HG03108 (cell line): ENCODE measurements at regions not wholly inside any gene's neighbourhood (a gene's known extent, or its start where the extent isn't known, plus 50 kb on each side); places are given as distances from the start of the nearest gene placed in this dataset.
A peak's percentile ranks its signal among the peaks of the same experiment; 100 is the strongest.

ENCODE experiments used
- ATAC-seq: cut with Tn5 transposase; IDR thresholded peaks from one replicate; pipeline ENCODE4 v1.9.1; 2021; ENCODE audit warnings: moderate library complexity; ENCODE audit not compliant: unreplicated experiment

DNA sequence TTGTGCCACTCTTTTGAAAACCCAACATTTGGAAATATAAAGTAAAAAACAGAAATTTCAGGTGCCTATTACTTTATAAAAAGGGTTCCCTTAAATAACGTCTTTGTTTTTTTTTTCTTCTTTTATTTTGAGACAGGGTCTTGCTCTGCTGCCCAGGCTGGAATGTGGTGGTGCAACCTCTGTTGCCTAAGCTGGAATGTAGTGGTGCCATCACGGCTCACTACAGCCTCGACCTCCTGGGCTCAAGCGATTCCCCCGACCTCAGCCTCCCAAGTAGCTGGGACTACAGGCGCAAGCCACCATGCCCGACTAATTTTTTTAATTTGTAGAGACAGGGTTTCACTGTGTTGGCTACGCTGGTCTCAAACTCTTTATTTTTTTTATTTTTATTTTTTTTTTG, 110.2 kb upstream of the HNRNPU start:
- no peak for ATAC-seq

DNA sequence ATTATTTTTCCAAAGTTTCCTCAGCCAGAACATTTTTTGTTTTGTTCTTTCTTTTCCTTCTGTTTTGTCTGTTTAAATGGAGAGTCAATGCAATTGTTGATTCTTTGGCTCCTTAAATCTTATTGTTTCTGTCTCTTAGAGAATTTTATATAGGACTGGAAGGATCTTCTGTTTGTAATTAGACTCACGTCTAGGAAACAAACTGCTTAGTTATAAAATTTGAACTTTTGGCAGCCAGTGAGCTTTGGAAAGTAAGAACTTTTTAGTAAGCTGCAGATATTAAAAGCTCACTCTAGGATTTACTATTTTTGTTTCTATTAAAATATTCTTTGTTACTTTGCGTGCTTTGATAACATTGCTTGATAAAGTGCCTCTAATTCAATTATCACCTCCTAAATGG, 109.8 kb upstream of the HNRNPU start:
- ATAC-seq: no peak

DNA sequence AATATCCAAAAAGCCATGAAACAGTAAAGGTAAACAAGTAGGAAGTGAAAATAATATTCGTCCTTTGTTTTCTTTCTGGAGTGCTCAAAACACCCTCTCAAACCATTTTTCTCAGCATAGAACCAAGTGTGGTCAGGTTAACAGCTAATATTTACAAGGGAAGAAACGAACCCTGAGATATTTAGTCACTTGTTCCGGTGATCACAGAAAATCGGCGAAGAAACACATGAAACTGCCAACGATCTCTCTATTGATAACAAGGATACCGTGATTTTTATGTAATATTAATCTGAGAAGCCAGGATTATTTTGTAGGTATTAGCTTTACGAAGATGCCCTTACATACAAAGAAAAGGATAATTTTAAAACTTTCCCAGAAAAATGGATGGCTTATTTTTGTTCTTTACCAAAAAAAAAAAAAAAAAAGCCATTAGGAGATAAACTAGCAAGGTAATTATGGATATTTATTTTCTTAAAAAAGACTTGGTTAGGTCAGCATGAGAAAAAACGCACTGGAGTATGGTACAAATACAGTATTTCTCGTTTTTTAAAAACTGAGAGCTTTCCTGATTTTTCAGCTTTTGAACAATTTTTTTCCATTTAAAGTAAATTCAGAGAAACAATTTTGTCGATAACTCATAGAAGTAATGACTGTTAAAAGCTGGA, 107.3 kb upstream of the HNRNPU start:
- no peak for ATAC-seq

DNA sequence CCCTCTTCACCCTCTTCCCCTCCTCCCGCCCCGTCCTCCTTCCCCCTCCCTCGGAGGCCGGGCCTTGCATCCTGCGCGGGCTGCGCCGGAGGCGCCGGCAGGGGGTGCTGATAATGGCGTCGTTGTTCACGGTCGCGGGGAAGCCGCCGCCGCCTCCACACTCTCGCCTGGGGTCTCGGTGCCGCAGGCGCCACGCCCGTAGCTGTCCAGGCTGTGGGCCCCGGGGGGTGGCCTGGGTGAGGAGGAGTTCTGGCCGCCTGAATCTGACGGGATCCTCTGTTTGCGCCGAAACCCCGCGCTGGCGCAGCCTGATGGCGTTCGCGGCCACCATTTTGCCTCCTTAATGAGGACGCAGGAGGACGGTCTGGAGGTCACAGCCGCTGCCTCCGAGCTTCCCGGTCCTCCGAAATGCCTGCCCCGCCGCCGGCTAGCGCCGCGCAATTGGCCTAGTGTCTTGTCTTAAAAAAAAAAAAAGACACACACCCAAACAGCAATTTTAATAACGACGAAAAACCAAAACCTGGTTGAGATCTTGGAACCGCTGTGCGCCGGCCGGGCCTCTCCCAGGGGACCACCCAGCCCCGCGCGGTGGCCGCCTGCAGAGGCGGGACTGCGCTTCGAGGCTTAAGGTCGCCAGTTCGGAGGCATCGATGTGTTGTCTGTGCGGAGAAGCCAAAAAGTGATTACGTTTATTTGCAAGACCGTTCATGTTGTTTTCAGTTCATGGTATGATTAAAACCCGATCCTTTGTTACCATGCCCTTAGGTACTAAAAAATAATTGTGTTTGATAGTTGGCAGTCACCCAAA, 106.6 kb upstream of the HNRNPU start:
- ATAC-seq: peak; percentile 69

DNA sequence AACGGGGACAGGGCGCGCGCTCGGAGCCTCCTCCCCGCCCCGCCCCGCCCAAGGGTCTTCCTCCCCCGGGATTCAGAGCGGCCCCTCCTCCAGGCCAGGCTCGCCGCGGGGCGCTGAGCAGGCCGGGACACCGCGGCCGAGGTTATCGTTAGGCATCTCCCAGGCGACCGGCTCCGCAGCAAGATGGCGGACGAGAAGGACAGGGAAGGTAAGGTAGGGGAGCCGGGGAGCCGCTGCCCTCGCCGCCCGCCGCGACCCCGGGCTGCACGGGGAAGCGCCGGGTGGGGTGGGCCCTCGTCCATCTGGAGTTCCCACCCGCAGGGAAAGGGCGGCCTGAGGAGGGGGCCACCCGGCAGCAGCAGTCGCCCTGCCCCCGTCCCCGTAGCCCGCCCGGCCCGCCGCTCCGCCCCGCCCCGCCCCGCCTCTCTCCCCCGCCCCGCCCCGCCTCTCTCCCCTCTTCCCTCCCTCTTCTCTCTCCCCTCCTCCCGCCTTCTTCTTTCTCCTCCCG, 105.9 kb upstream of the HNRNPU start:
- peak; percentile 55 for ATAC-seq

DNA sequence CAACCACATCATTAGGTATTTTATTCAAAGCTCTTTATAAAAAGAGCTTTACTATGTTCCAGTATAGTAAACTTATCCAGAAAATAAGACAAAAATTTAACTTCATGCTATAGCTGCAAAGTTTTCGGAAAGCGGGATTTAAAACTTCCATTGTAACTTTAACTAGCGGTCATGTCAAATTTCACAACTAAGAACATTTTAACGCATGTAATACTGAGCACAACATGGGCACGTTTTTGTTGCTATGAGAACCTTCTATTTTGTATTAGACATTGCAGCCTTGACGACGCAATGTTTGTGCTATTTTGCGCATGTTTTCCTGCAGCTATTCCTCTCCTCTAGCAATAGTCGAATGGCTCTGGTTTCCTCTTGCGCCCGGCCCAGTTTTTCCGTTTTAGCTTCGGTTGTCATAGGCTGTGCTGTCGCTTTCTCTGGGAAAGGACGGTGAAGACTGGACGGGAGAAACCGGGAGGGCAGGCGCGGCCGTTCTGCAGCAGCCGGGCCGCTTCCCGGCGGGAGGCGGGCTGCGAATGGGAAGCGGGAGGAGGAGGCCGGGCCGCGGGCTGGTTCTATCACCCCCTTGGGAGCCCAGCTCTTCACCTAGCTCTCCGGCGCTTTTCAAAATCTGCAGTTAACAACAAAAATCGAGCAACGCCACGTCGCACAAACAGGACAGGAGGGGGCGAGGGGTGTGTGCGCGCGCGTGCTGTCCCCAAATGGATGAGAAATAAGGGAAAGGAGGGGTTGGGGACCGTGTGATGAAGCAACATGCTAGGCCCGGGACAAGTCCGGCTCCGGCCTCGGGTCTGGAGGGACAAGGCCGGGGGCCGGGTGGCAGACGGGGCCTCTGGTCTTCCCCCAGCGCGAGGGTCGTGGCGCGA, 105.3 kb upstream of the HNRNPU start:
- ATAC-seq: peak; percentile 18

DNA sequence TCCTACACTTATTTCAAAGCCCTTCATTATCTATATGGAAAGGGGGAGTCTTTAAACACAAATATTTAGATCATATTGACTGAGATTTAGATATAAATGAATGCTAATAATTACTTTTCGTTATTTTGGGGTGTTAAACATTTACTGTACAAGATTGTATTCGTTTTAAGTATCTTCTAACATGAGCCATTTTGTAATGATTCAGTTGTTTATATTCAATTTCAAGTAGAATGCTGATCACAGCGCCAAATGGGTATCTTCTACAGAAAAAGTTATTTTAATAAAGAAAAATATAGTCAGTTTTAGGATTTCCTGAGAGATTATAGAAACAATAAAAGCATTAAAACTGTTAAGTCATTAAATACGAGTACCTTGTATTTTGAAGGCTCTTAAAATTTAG, 104.5 kb upstream of the HNRNPU start:
- no peak for ATAC-seq

DNA sequence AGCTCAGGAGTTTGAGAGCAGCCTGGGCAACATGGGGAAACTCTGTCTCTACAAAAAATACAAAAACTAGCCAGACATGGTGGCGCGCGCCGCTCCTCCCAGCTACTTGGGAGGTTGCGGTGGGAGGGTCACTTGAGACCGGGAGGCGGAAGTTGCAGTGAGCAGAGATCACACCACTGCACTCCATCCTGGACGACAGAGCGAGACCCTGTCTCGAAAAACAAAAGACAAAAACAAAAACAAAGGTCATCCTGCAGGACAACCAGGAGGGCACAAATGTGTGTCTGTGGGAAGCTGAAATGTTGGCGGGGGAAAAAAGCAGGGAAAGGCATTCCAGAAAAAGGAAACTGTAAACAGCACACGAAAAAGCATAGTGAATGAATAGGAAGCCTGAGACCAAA, 104.1 kb upstream of the HNRNPU start:
- ATAC-seq: no peak

DNA sequence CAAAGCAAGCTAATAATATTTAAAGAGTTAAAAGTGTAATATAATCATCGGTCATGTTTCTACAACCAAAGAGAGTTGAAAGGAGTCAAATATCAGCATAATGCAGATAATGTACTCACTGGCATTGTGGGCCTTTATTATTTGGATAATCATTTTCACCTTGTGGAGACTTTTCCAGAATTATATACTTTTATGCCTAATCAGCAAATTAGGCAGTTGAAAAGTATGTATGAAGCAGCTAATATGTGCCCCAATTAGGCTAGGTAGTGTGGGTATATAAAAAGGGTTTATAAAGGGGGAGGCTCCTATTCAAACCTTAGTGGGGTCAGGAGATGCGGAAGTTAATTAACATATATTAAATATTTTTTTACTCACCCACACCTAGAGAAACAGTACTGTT, 102.8 kb upstream of the HNRNPU start:
- no peak for ATAC-seq

DNA sequence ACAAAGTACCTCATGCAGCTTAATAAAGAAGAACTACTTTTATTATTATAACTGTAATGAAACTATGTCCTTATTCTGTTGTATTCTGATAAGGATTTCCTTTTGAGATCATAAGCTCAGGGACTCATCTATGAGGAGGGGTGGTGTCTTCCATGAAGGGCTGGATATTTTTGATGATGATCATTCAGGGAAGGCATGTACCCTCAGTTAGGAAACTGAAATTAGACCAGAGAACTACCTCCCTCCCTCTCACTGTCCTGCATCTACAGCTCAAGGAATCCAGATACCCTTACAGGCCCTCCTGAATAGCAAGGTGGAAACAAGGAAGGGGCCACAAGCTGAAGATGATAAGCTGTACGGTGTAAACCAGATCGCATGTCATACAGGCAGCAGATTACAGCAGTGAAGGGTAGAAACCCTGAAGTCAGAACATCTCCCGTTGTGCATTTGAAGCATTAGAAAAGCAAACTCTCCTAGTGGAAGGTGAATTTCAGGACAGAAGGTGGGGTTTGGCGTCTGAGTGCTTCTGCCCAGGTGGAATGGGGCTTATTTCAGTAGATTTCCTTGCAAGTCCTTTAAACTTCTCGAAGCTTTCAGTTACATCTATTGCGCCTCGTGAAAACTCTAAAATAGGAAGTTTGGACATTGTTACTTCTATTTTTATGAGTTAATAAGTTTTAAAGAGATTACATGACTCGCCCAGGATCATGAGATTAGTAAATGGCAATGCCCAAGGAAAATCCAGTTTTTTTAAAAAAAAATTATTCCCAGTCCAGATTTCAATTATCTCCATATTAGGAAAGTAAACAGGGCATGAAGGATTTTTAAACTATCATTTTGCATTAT, 101.1 kb upstream of the HNRNPU start:
- ATAC-seq: no peak

DNA sequence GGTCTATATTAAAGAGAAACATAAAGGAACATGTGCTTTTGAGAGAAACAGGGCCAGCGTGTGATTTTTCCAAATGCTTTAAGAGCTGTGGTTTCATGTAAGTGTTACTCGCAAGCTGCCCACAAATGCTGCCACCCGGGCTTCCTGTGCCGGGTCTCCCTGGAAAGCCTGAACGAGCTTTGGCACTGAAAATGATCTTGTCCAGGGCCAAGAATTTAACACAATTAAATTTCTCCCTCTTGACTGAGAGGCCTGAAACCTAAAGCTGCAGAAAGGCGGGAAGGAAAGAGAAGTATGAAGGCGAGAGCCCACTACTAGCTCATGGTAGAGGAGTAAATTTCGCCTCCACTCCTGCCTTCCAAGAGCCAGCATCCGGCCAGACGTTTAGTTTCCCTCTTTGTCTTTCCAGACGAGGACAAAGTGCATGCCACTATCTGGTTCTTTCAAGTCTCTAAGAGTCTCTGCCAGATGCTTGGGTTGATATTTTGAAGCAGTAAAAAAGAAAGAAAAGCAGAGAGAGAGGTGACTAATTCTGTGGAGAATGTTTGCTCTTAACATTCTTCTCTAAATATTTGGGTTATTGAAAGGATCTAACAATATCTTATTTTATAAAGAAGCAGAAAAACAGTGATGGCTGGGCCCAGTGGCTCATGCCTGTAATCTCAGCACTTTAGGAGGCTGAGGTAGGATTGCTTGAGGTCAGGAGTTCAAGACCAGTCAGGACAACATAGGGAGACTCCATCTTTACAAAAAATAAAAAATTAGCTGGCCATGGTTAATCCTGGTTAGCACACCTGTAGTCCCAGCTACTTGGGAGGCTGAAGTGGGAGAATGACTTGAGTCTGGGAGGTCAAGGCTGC, 100.0 kb upstream of the HNRNPU start:
- no peak for ATAC-seq

DNA sequence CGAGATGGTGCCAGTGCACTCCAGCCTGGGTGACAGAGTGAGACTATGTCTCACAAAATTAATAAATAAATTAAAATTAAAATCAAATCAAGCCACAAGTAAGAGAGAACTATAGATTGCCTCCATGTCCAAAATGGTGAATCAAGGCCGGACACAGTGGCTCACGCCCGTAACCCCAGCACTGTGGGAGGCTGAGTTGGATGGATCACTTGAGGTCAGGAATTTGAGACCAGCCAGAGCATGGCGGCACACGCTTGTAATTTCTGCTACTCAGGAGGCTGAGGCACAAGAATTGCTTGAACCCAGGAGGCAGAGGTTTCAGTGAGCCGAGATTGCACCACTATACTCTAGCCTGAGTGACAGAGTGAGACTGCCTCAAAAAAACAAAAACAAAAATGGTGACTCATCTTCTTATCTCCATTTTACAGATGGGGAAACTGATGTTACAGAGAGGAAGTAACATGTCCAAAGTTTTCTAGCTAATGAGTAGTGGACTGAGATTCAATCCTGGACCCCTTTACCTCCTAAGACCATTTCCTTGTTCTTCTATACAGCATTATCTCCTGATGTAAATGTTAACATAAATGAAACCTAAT, 99.0 kb upstream of the HNRNPU start:
- ATAC-seq: no peak

DNA sequence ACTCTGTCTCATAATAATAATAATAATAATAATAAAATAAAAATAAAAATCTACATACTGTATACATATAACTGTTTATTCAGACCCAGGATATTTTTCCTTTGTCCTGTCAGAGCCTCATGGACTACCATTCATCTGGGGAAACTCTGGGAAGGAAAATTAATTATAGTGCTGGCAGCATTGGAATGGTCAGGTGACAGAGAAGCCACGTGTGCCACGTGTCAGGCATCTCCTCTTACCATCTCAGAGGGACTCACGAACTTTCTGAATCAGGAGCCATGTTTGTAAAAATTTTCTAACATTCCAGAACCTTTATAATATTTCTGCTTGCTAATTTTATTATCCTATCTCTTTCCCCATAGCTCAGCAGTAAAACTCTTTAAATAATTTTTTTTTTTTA, 97.8 kb upstream of the HNRNPU start:
- ATAC-seq: no peak

DNA sequence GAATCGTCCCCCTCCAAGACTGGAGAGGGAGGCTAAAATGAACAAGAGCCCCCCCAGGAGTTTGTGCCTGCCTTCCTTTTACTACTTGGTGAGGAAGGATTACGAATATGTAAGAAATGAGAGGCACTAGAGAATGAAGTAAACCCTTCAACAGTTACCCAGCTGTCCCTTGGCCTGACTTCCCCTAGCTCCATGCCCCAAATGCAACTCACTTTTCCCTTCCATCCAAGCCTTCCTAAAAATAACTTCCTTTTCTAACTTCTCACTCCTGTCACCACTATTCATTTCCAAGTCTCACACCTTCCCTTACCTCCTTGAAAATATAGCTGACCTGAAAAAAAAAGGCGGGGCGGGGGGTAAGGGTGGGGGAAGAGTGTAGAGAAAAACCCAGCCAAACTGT, 96.6 kb upstream of the HNRNPU start:
- no peak for ATAC-seq

DNA sequence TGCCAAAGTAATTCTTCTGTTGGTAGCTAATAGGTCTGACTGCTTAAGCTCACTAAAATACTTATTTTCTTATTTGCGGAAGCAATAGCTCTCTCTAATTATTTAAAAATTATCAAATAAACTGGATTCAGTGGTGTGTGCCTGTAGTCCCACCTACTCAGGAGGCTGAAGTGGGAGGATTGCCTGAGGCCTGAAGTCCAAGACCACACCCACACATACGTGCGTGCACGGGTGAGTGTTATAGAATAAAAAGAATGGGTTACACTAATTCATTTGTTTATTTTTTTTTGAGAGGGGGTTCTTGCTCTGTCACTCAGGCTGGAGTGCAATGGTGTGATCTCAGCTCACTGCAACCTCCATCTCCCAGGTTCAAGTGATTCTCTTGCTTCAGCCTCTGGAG, 94.2 kb upstream of the HNRNPU start:
- no peak for ATAC-seq

DNA sequence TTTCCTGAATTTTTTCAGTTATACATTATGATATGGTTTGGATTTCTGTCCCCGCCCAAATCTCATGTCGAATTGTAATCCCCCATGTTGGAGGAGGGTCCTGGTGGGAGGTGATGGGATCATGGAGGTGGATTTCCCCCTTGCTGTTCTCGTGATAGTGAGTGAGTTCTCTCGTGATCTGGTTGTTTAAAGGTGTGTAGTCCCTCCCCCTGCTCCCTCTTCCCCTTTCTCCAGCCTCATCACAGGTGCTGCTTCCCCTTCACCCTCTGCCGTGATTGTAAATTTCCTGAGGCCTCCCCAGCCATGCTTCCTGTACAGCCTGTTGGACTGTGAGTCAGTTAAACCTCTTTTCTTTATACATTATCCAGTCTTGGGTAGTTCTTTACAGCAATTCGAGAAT, 93.2 kb upstream of the HNRNPU start:
- ATAC-seq: no peak

DNA sequence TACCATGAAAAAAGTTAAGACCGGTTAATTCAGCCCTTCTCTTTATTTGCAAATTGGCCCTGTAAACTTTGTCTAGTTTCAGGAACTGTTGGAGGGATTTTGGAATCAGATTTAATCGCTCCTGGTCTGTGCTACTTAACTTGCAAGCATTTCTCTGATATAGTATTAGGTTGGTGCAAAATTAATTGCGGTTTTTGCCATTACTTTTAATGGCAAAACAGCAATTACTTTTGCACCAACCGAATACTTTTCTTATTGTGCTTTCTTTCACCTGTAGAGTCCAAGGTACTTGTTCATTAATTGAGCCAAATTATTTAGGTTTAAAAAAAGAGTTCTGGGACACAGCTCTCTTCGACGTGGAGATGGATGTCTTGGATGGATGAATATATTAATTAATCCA, 92.8 kb upstream of the HNRNPU start:
- ATAC-seq: no peak

DNA sequence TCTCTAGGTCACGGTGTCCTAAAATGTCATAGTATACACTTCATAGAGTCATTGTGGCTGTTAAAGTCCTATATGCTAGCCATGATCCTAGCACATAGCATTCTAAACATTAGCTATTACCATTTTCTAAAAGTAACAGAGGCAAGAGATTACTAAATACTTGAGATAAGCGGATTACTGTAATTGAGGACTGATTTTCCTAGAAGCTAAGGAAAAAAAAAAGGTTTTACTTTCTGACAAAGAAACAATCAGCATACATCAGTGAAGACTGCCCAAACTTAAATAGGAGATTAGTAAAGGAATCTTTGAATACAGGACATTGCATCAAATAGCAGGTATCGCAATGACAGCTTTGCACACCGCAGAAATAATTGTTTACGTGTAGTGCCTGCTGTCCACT, 91.3 kb upstream of the HNRNPU start:
- ATAC-seq: no peak

DNA sequence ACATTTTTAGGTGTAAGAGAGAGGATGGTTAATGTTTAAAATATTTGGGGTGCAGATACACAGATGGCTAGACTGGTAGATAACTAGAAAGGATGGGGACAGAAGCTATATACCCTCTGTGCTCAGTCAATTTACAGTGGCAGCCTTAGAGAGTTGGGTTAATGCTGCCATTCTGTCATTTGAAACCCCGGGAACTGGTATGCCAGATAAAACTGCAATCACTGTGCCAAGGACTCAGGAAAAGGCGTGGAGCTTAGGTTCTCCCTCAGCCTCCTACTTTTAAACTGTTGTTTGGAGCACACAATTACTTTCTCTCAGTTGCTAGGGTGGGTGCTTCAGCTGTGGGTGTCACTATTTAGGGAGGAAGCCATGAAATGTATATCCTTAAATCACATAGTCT, 90.0 kb upstream of the HNRNPU start:
- no peak for ATAC-seq
